Inferior parietal cortex (tissue), 1 donor: ENCODE measurements at regions not wholly inside any gene's neighbourhood (a gene's known extent, or its start where the extent isn't known, plus 50 kb on each side); places are given as distances from the start of the nearest gene placed in this dataset.

ENCODE experiments used
- DNase-seq: peaks from one replicate; pipeline ENCODE4 v3.0.0-alpha.2; 2016; ENCODE audit errors: extremely low spot score

- DNase-seq, result no peak
Observed at GRCh38 chr12:65624554-65625086, 199.7 kb upstream of the HMGA2 start.

- no peak for DNase-seq
Observed at GRCh38 chr12:65628061-65628460, 196.2 kb upstream of the HMGA2 start.

DNA sequence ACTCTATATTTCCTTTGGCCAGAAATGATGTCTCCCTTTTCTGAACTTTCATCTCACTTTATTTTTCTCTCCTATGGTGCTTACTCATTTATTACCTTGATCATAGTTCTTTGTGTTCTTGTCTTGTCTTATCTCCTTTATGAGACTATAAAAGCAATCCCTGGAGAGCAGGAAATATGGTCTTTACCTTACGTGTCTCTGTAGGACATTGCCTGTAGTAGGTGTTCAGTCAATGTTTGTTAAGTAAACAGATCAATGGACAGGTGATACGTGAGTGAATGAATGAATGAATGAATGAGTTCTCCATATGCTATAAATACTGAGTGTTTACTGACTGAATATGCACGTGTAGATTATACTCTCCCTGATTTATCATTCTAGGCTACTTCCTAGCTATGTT lies 193.7 kb upstream of the HMGA2 start:
- no peak for DNase-seq

- DNase-seq, result peak; percentile 10
Observed at GRCh38 chr12:65631621-65632111, 192.6 kb upstream of the HMGA2 start.

- DNase-seq, result no peak
Observed at GRCh38 chr12:65632131-65632855, 192.0 kb upstream of the HMGA2 start.

- DNase-seq, result no peak
Observed at GRCh38 chr12:65634061-65634460, 190.2 kb upstream of the HMGA2 start.

DNA sequence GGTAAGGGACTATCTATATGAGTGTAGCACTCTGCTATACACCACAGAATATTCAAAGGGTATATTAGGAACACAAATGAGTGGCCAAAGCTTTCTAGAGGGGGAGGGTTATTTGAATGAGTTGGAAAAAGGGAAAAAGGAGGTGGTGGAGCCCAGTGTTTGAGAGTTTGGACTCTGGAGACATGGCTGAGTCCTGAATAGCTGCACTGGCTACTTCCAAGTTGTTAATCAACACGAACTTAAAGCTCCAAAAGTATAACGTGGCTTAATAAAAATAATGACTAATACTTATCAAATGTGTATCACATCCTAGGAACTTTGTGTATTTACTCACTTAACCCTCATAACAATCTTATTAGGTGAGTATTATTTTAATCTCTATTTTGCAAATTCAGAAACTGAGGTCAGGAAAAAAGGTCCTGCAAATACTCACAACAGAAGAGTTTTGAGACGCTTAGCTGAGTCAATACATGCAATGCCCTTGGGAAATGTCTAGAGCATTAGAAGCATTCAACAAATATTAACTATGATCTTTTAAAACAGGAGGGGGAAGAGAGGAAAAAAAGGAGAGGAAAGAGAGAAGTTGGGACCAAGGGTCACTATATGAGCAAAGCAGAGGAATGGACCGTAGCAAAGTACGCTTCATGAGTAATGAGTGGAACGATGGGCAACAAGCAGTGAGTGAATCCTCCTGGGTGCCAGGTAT lies 189.5 kb upstream of the HMGA2 start:
- DNase-seq, result no peak

GRCh38 chr12:65636436-65636835 lies 187.8 kb upstream of the HMGA2 start:
- no peak for DNase-seq

- no peak for DNase-seq
Observed at GRCh38 chr12:65637150-65637549, 187.1 kb upstream of the HMGA2 start.

DNA sequence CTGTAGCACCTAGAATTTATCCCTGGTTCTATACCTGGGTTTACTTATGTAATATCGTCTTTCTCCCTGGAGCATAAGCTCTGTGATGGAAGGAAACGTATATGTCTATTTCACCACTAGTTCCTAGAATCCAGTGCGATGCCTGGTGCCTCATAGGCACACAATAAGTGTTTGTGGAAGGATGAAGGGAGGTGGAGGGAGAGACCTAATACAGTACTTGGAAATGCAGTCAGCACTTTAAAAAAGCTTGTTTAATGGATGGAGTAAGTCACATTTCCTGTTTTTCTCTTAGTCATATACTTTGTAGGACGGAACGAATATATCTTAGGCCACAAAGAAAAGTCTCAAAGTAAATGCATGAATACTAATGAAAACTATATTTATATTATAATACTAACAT lies 186.5 kb upstream of the HMGA2 start:
- no peak for DNase-seq

- no peak for DNase-seq
Observed at GRCh38 chr12:65638324-65638723, 186.0 kb upstream of the HMGA2 start.

DNA sequence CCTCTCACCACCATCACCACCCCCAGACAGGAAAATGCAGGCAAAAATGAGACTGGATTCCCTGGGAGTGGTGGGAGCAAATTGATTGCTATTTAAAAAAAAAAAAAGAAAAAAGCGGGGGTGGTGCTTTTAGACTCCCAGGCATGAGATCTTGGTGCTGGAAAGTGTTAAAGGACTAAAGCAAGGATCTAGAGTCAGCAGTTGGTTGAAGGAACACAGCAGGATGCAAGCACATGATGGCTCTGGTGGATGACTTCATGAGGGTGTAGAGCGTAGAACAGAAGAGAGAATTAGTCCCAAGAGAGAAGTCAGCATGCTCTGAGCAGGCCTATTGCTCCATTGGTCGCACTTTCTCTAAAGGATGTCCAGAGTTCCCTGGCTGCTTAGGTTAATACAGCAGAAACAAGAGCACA lies 183.8 kb upstream of the HMGA2 start:
- DNase-seq, result peak; percentile 8

DNA sequence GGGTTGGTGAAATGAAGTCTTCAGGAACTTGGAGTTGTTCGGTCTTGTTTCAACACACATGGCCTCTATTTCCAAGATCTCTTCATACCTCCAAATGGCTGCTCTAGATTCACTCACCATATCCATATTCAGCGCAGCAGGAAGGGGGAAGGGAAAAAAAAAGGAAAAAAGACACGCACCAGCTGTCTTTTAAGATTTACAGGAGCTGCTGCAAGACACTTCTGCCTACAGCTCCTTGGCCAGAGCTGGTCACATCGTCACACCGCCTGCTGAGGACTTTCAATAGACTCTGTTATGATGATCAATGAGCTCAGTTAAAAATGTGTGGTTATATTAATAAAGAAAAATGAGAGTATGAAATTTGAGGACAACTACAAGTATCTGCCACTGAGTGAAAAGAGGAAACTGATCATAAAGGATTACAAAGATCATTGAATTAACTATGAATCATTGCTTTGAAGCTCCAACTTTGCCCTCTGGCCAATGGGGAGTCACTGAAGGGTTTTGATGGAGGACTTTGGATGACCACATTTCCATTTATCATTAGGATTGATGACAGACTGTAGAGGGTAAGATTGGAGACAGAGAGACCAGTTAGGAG lies 182.1 kb upstream of the HMGA2 start:
- no peak for DNase-seq

GRCh38 chr12:65643171-65643570 lies 181.1 kb upstream of the HMGA2 start:
- DNase-seq, result no peak

DNA sequence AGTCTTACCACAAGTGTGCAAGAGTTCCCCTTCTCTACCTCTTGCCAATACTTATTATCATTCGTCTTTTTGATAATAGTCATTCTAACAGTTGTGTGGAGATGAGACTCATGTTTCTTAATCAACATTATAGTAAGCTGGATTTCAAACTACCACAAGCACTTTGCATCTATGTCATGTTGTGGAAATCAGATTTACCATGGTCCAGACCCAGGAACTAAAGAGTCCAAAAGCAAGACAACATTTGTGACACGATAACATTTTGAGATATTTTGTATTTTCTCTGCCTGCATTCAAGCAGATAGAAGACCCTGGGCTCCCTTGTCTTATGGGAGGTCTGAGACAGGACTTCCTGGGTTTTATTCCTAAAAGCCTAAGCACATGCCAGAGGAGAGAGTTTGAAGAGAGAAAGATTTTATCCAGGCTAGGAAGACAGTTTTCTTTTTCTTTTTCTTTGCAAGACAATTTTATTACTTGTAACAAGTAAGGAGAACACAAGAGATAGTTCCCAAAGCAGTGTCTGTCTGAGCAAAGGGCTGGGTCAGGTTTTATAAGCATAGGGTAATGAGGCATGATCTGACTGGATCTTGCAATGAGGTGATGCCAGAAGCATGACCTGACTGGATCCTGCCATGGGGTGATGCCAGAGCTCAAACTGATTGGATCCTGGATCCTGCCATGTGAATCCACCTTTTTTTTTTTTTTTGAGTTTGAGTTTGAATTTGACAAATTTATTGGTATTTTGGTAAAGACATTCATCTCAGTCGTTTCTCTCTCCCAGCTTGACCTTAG lies 180.5 kb upstream of the HMGA2 start:
- DNase-seq, result no peak

- no peak for DNase-seq
Observed at GRCh38 chr12:65646127-65646643, 178.1 kb upstream of the HMGA2 start.

GRCh38 chr12:65647074-65647473 lies 177.2 kb upstream of the HMGA2 start:
- no peak for DNase-seq

GRCh38 chr12:65648461-65648860 lies 175.8 kb upstream of the HMGA2 start:
- DNase-seq, result no peak

- DNase-seq, result peak; percentile 27
Observed at GRCh38 chr12:65649126-65649525, 175.2 kb upstream of the HMGA2 start.

DNA sequence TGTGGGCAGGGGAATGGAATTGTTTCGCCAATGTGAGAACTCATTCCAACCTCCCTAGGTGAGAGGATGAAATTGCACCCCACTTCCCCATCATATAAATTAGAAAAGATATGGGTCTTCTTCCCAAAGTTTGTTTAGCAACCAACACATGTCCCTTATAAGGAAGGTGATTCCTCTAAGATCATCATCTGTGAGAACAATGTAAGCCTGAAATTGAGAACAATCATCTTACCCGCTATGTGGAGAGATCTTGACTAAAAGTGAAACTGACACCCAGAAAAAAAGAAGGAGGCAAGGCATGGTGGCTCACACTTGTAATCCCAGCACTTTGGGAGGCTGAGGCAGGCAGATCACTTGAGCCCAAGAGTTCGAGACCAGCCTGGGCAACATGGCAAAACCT lies 173.2 kb upstream of the HMGA2 start:
- DNase-seq, result no peak

GRCh38 chr12:65653321-65653720 lies 171.0 kb upstream of the HMGA2 start:
- DNase-seq, result no peak
